G401 (cell line): ENCODE measurements at regions not wholly inside any gene's neighbourhood (a gene's known extent, or its start where the extent isn't known, plus 50 kb on each side); places are given as distances from the start of the nearest gene placed in this dataset.
"Not testable (repeated sequence)": the region's sequence is repeated elsewhere in the genome, so short reads cannot be mapped to it uniquely, and the experiment has no call there.

ENCODE experiments used
- DNase-seq: peaks from one replicate; pipeline ENCODE4 v3.0.0-alpha.2; 2015; ENCODE audit warnings: low spot score
- in situ Hi-C: cut with HindIII; loops from 2 replicates; pipeline ENCODE4 v1.10.0; 2016; ENCODE audit warnings: low sequenced_read_pairs, mixed read lengths

GRCh38 chr2:154507186-154507585, 191.3 kb upstream of the KCNJ3 start:
- in situ Hi-C loops: no loop called here
- DNase-seq: peak; percentile 5

- in situ Hi-C loops: no loop called here
- DNase-seq: no peak
Observed at GRCh38 chr2:154518872-154519271, 179.6 kb upstream of the KCNJ3 start.

GRCh38 chr2:154520951-154521350, 177.5 kb upstream of the KCNJ3 start:
- DNase-seq, in situ Hi-C loops: not testable (repeated sequence)

DNA sequence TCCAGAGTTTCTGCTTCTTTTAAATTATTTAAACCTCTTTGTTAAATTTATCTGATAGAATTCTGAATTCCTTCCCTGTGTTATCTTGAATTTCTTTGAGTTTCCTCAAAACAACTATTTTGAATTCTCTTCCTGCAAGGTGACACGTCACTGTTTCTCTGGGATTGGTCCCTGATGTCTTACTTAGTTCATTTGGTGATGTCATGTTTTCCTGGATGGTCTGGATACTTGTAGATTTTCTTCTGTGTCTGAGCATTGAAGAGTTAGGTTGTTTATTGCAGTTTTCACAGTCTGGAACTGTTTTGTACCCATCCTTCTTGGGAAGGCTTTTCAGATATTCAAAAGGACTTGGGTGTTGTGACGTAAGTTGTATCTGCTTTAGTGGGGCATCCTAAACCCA, 172.3 kb upstream of the KCNJ3 start:
- in situ Hi-C loops: no loop called here
- no peak for DNase-seq

DNA sequence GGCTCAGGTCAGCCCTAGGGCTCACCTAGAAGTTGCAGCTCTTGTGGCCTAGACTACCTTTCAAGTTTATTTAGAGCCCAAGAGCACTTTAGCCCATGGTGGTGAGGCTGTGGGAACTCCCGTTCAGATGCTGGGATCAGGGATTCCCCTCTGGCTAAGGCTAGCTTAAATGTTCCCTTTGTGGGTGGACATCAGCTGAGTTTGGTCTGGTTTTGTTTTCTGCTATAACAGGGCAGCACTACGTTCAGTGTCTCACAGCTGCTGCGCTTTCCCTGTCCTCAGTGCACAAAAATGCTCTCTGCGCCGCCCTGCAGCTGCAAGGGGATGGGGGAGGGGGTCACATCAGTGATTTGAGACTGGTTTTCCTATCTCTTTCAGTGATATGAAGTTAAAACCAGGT, 170.5 kb upstream of the KCNJ3 start:
- no peak for DNase-seq
- in situ Hi-C loops: no loop called here

GRCh38 chr2:154532004-154532403, 166.5 kb upstream of the KCNJ3 start:
- DNase-seq: no peak
- in situ Hi-C loops: no loop called here

GRCh38 chr2:154532763-154533162, 165.7 kb upstream of the KCNJ3 start:
- no peak for DNase-seq
- in situ Hi-C loops: no loop called here

DNA sequence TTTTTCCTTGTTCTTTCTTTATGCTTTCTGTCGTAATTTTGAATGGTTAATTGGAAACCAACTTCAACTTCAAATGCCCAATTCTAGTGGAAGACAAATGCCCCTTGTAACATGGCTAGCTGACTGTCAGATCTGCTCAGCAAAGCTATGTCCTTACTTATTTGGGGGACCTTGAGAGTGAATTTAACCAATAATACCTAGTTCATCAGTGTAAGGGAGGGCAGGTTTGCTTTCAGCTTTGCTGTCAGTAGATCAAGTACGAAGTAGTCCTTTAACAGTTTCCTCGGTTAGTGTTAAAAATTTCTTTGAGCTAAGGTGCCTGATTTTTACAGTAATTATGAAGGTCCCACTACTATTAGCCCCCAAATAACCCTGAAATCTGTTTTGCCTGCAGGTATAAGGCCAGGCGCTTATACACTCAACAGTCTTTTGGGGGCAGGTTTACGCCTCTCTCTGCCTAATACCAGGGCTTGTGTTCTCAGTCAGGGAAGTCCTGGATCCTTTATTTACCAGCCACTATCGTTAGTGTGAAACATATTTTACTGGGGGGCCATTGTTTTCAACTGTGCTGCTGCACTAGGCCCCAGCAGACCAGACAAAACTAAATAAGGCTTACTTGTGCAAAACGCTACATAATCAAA, 165.1 kb upstream of the KCNJ3 start:
- in situ Hi-C loops: no loop called here
- no peak for DNase-seq

GRCh38 chr2:154537024-154537423, 161.5 kb upstream of the KCNJ3 start:
- DNase-seq: no peak
- in situ Hi-C loops: no loop called here

DNA sequence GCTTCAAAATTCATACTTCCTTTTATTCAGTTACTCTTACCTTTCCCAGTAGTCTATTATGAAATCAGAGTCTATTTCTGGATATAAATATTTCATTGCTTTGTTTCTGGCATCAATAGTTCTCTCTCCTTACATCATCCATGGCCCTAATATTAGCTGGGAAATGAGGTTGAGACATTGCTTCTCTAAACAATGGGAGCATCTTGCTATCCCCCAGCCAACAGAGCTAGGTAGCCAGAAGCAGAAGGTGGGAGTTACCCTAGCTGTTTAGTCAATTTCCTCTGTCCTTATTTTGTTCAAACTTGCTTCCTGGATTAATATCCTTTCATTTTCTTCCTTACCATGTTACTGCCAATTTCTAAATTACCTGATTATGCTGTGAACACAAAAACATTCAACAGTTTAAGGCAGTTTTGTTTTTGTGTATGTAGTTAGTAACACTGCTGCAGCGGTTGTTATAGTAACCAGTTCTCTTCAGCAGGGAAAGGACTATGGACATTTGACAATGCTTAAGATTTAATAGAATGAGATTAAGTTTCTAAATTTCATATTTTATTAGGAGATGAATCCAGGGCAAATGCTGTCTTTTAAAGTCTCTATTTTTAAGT, 160.5 kb upstream of the KCNJ3 start:
- DNase-seq: no peak
- in situ Hi-C loops: no loop called here

DNA sequence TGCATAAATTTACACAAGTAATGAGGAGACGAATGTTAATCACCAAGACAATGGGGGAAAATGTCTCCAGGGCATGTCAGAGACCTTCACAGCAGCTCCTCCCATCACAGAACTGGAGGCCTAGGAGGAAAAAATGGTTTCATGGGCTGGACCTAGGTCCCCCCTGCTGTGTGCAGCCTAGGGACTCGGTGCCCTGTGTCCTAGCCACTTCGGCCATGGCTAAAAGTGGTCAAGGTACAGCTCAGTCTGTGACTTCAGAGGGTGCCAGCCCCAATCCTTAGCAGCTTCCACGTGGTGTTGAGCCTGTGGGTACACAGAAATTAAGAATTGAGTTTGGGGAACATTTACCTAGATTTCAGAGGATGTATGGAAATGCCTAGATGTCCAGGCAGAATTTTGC, 152.2 kb upstream of the KCNJ3 start:
- in situ Hi-C loops: no loop called here
- no peak for DNase-seq

GRCh38 chr2:154549869-154550268, 148.6 kb upstream of the KCNJ3 start:
- in situ Hi-C loops: no loop called here
- DNase-seq: no peak

DNA sequence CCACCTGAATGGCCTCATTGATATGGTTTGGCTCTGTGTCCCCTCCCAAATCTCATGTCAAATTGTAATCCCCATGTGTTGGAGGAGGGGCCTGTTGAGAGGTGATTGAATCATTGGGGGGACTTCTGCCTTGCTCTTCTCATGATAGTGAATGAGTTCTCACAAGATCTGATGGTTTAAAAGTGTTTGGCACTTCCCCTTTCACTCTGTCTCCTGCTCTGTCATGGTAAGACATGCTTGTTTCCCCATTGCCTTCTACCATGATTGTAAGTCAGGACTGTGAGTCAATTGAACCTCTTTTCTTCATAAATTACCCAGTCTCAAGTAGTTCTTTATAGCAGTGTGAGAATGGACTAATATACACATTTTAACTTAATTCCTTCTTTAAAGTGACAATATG, 146.8 kb upstream of the KCNJ3 start:
- DNase-seq: no peak
- in situ Hi-C loops: no loop called here

GRCh38 chr2:154554046-154554445, 144.4 kb upstream of the KCNJ3 start:
- DNase-seq: no peak
- in situ Hi-C loops: no loop called here

DNA sequence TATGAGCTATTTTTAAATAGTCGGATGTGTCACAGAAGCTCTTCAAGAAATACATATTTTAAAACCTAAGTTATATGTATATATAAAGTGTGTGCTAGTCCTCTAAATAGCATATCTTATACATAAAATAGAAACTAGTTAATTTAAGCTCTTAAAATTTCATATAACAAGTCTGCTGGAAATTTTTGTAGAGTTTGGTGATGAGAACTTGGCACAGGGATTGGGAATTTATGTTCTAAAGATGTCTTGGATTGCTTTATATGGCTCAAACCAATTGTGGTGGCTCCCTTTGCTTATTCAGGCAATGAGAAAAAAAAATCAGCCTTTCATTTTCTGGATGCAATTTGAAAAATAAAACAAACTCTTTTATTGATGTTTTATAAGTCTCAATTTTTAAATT, 142.8 kb upstream of the KCNJ3 start:
- in situ Hi-C loops: no loop called here
- DNase-seq: no peak

DNA sequence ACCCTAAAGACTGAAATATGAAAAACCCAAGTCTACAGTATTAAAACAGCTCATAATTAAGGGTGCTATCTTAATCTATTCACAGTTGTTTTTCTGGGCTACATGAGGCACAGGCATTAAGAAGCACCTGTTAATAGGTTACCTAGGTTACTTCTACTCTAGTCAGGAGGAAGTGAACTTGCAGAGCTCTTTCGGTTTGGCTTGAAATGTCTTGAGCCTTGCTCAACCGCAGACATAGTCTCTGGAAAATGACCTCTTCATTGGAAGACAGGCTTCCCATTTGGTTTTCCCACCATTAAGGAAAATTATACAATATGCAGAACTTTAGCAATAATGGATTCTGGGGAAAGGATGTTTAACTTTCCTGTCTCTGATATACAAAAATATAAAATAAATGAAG, 142.3 kb upstream of the KCNJ3 start:
- in situ Hi-C loops: no loop called here
- DNase-seq: no peak

GRCh38 chr2:154556607-154557006, 141.9 kb upstream of the KCNJ3 start:
- in situ Hi-C loops: no loop called here
- DNase-seq: no peak

- in situ Hi-C loops: no loop called here
- DNase-seq: no peak
Observed at GRCh38 chr2:154557906-154558305, 140.6 kb upstream of the KCNJ3 start.

- in situ Hi-C loops: no loop called here
- DNase-seq: no peak
Observed at GRCh38 chr2:154565433-154565832, 133.1 kb upstream of the KCNJ3 start.

DNA sequence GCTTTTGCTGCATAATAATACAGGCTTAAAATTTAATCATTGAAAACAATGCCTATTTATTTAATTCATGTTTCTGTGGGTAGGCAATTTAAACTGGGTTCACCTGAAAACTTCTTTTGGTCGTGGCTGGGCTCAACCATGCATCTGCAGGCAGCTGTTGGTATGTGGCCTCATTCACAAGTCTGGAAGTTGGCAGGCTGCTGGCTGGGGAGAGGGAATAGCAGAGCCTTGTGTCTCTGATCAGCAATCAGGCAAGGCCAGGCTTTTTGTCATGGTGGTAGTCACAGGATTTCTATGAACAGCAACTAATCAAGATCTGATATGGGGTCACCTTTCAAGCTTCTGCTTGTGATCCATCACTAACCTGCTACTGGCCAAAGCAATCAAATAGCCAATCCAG, 130.1 kb upstream of the KCNJ3 start:
- DNase-seq: no peak
- in situ Hi-C loops: no loop called here

DNA sequence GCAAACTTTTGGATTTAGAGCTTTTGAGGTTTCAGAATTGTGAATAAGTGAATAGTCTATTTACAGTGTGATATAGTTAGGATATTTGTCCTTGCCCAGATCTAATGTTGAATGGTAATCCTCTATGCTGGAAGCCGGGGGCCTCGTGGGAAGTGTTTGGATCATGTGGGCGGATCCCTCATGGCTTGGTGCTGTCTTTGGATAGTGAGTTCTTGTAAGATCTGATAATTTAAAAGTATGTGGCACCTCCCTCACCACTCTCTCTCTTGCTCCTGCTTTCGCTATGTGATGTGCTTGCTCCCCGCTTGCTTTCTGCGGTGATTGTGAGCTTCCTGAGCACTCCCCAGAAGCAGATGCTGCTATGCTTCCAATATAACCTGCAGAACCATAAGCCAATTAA, 128.0 kb upstream of the KCNJ3 start:
- DNase-seq: no peak

More for the DNA sequence above, 128.0 kb upstream of the KCNJ3 start:
- in situ Hi-C loops: no loop called here
